Kidney glomerular epithelial cell (primary cell): ENCODE measurements at regions not wholly inside any gene's neighbourhood (a gene's known extent, or its start where the extent isn't known, plus 50 kb on each side); places are given as distances from the start of the nearest gene placed in this dataset.
"Not testable (repeated sequence)": the region's sequence is repeated elsewhere in the genome, so short reads cannot be mapped to it uniquely, and the experiment has no call there.

Experiments used
- DNase-seq: peaks from one replicate; lab custom pipeline; 2025; lab: John Stamatoyannopoulos, UW

- no peak for DNase-seq
These were observed 965.7 kb downstream of the FSCB start for GRCh38 chr14:43541356-43541755.

DNA sequence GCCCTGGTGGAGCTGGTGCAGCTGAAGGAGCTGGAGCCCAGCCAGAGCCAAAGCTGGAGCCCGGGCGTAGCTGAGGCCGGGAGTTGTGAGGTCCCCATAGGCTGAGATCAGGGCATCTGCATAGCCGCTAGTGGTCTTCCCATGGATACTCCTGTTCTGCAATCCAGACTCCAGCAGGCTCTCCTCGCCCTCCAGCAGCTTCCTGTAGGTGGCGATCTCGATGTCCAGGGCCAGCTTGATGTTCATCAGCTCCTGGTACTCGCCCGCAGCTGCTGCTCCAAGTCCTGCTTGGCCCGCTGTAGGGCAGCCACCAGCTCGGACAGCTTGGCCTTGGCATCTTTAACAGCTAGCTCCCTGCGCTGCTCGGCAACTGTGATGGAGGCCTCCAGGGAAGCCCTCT is 966.1 kb downstream of the FSCB start:
- DNase-seq: no peak

- DNase-seq: peak; percentile 45
These were observed 967.9 kb downstream of the FSCB start for GRCh38 chr14:43539210-43539609.

DNA sequence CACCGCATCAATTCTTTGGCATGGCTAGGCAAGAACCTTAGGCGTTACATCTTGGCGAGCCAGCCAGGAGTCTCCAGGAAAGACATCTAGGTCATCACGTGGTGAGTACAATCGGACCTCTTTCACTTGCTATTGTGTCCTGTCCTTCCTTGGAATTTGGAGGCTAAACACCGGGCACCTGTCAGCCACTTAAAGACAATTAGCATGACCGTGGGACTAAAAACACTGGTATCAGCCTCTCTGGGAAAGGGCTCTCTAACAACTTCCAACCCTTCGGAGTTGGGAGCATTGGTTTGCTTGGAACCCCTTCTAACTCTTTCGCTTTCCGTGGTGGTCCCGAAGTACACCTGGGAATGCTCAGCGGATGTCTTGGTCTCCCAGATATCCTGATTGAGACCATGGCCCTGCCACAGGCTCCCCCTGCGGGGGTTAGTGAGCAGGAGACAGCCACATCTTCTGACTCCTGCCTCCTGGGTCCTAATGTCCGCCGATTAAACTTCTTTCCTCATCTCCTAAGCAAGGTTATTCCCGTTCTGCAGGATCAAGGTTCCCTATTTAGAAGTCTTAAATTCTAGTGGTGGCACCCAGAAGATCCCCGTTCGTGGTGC is 971.7 kb downstream of the FSCB start:
- no peak for DNase-seq

DNA sequence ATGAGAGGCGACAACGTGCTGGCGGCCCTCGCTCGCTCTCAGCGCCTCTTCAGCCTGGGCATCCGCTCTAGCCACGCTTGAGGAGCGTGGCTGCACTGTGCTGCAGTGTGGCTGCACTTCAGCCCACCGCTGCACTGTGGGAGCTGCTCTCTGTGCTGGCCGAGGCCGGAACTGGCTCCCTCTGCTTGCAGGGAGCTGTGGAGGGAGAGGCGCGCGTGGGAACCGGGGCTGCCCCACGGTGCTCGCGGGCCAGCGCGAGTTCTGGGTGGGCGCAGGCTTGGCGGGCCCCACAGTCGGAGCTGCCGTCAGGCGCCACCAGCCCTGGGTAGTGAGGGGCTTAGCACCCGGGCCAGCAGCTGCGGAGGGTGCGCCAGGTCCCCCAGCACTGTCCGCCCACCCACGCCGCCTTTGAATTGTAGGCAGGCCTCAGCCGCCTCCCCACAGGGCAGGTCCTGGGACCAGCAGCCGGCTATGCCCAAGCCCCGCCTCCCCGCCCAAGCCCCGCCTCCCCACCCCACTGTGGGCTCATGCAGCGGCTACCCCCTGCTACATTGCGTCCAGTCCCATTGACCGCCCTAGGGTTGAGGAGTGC is 974.2 kb downstream of the FSCB start:
- DNase-seq: no peak

GRCh38 chr14:43528321-43528720 is 978.8 kb downstream of the FSCB start:
- DNase-seq: no peak

- no peak for DNase-seq
These were observed 981.4 kb downstream of the FSCB start for GRCh38 chr14:43525658-43526057.

GRCh38 chr14:43522901-43523300 is 984.2 kb downstream of the FSCB start:
- no peak for DNase-seq

- no peak for DNase-seq
These were observed 984.9 kb downstream of the FSCB start for GRCh38 chr14:43522191-43522590.

DNA sequence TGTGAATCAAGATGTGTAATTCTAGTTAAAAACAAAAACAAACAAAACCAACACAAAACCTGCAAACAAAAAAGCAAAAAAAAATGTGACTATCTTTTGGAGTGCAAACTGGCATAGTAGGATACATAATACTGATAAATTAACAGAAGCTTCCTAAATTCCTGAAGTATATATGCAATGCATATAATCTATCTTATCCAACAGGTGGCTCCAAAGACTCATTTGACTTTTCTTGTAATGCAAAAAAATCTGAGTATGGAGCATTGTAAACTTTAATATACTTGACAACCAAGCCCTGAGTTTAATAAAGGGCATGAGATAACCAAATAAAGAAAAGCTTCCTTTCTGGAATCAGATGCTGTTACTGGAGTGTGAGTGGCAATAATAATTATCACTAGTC is 1003.6 kb downstream of the FSCB start:
- no peak for DNase-seq

DNA sequence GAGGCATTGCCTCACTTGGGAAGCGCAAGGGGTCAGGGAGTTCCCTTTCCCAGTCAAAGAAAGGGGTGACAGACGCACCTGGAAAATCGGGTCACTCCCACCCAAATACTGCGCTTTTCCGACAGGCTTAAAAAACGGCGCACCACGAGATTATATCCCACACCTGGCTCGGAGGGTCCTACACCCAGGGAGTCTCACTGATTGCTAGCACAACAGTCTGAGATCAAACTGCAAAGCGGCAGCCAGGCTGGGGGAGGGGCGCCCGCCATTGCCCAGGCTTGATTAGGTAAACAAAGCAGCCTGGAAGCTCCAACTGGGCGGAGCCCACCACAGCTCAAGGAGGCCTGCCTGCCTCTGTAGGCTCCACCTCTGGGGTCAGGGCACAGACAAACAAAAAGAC is 1014.7 kb downstream of the FSCB start:
- DNase-seq: not testable (repeated sequence)

DNA sequence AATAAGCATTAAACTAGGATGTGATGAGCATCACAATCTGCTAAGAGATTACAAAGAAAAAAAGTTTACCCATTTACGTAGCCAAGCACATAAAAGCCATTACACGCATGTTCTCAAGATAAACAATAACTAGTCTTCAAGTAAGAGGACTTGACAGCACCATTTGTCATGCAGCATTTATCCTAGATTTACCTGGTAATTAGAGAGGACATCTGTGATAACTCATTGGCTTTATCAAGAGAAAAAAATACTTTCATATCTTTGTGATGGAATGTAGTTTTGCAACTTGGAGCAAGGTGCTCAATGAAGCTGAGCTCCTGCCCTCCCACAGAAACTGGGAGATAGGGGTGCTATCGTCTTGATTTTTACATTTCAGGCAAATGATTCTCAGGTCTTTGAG is 1023.7 kb downstream of the FSCB start:
- DNase-seq: no peak

DNA sequence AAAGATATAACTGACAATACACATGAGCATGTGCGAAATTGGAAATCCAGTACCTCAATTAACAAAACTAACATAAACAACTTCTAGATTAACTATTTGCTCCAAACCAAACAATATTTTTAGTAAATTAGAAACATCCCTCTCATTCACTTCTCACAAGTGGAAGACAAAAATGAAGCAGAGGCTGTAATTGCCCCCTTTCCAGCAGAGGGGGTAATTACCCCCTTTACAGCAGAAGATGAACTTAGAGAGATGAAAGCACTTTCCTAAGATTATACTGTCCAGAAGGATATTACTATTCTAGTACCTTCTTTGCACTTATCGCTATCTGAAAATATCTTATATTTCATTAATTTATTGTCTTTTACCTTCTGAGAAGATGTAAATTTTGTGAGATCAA is 1025.2 kb downstream of the FSCB start:
- DNase-seq: no peak

GRCh38 chr14:43480976-43481375 is 1026.1 kb downstream of the FSCB start:
- DNase-seq: no peak

GRCh38 chr14:43479596-43480195 is 1027.4 kb downstream of the FSCB start:
- no peak for DNase-seq

DNA sequence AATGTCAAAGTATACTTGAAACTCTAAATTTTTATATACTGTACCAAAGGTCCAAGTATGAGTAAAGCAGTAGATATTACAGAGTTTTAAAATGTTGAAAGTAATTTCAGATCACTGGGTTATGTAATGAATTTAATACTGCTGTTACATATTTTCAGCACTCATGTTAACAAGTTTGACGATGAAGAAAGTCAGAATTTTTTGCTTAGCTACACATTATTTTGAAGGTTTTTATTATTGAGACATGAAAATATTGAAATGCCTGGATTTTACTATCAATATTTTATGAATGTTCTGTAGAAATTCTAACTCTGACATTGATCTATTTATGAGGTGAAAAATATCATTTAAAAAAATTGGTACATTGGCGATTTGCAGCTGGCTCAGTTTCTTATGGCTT is 1030.3 kb downstream of the FSCB start:
- no peak for DNase-seq

- peak; percentile 13 for DNase-seq
These were observed 1031.3 kb downstream of the FSCB start for GRCh38 chr14:43475757-43476156.

DNA sequence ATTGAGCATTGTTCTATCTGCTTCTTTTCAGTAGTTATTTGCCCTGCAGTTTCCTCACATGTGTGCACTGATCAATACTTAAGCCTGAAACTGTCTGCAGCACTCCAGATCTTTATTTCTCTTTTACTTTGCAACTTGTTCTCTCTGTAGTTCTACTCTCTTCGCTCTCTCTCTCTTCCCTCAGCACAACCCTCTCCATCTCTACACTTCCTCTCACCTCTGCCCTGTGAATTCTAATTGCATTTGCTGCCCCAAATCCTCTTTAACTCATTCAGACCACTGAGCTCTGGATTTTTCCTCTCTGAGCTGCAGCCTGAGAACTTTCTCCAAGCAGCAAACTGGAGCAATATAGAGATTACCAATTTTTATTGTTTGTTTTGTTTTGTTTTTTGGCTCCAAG is 1035.5 kb downstream of the FSCB start:
- no peak for DNase-seq

DNA sequence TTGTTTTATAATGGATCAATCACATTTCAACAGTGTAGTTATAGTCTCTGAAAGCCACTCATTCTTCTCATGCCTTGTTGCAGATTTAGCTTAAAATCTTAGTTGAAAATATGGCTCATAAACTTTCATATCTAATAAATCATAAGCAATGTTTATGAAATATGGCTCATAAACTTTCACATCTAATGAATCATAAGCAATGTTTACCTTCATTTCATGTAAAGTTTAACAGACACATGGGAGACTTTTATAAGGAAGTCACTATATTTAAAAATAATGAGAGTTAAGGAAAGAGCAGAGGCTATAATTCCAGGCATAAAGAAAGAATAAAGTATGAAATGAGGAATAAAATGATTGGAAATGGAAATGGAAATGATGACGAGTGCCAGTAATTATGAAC is 1042.1 kb downstream of the FSCB start:
- no peak for DNase-seq

- no peak for DNase-seq
These were observed 1057.8 kb downstream of the FSCB start for GRCh38 chr14:43449291-43449690.

- no peak for DNase-seq
These were observed 1069.0 kb downstream of the FSCB start for GRCh38 chr14:43438056-43438455.

- no peak for DNase-seq
These were observed 1088.8 kb downstream of the FSCB start for GRCh38 chr14:43418324-43418723.

- no peak for DNase-seq
These were observed 1094.0 kb downstream of the FSCB start for GRCh38 chr14:43413084-43413483.

DNA sequence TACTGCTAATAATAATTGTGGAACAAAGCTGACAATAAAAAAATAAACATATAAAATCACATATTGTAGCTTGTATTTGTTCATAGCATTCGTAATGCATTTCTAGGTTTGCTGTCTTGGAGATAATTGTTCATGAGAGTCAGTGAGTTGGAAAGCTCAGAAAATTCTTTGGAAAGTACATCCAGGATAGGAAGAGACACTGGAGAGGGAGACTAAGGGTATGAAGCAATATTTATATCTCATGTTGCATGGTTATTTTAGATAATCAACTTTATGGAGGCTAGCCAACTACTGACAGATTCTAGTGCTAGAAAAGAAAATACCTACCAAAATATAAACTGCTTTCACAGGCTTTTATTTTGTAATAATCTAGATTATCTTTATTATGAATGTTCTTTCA is 1095.2 kb downstream of the FSCB start:
- DNase-seq: no peak
